ENCODE measurements at regions not wholly inside any gene's neighbourhood (a gene's known extent, or its start where the extent isn't known, plus 50 kb on each side); places are given as distances from the start of the nearest gene placed in this dataset.
A peak's percentile ranks its signal among the peaks of the same experiment; 100 is the strongest.

DNA sequence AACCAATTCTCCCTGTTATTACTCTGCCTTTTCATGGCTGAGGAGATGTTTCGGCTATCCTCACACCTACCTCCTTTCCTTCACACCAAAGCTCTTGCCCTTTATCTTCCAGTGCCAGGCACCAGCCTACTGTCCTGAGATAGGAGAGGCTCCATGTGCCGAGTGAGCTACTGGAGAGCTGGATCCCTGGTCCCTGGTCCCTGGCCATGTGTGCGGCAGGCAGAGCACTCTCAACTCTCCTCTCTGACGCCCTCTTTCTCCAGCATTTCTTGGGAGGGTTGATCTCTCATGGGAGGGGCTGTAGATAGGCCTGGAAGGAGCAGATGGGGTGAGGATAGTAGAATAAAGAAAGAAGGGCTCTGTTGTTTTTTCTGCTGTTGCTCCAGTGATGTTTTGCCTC, 277.1 kb upstream of the UMPS start:
- DNase-seq: no peak

DNA sequence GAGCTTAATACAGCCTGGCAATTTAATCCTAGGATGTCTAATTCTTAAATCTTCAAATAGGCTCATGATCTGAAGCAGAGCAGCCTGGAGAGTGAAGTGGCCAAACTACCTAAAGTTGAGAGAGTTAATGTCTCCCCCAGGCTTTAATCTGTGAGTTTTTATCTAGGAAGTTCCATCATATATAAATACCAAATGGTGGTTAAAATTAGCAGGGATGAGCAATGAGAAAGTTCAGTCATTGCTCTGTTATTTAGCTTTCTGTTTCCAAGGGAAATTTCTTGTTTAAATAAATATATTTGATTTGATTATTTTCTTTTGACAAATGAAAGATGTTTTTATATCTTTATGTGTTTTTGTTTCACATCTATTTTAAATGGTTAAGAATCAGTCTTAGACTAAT, 274.4 kb upstream of the UMPS start:
- peak in 1 of 2 experiments; percentile 20 for DNase-seq

DNA sequence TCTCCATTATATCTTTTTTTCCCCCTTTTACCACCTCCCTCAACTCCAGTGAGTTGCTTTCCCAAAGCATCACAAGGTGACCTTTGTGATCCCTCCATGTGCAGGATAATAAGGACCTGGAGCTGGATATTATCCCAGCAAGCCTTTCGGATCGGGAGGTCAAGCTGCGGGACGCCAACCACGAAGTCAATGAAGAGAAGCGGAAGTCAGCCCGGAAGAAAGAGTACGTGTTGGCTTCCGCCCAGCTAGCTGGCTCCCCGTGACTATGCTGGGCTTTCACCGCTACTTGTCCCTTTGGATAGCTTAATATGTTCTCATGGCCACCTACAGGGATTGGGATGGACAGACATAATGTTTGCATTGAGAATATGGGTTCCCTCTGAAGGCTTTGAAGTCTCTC, 273.7 kb upstream of the UMPS start:
- DNase-seq: no peak

GRCh38 chr3:124459678-124460077, 270.6 kb upstream of the UMPS start:
- DNase-seq: no peak

DNA sequence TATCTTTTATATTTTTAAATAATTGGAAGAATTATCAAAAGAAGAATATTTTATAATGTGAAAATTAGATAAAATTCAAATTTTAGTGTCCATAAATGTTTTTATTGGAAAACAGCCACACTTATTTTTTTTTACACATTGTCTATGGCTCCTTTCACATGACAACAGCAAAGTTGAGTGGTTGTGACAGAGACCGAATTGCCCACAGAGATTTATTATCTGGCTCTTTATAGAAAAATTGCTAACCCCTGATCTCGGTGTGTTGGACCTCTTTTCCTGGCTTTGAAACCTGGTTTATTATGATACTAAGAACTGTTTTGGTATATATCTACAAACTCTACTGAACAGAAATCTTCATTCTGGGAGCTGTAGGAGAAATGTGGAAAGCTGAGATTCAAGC, 269.1 kb upstream of the UMPS start:
- no peak for DNase-seq

DNA sequence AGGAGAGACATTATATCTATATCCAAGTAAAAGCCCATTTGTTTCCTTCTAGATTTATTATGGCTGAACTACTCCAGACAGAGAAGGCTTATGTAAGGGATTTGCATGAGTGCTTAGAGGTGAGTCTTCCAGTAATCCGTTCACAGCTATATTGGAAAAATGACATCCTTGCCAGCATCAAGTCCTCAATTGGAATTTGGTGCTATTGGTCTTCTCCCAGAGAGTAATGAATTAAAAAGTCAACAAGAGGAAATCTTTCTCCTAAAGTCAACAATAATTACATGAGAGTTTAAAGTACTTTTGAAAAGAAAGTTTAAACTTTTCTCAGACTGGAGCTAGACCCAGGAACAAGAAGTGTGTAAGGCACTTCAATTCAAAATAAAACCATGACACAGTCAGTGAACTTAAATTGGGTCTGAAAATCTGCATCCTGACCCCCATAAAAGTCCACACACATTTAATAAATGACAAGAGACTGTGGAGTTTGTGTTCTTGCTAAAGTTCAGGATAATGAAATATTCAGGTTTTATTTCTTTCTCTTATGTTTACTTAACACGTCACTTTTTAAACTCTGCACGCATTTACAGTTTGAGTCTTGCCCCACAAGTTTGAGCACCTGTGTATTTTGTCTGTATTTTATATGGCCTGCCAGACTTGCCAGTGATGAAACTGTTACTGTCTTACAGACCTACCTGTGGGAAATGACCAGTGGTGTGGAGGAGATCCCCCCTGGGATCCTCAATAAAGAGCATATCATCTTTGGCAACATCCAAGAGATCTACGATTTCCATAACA, 268.2 kb upstream of the UMPS start:
- DNase-seq: no peak

- DNase-seq: no peak
Observed at GRCh38 chr3:124463234-124463633, 267.0 kb upstream of the UMPS start.

DNA sequence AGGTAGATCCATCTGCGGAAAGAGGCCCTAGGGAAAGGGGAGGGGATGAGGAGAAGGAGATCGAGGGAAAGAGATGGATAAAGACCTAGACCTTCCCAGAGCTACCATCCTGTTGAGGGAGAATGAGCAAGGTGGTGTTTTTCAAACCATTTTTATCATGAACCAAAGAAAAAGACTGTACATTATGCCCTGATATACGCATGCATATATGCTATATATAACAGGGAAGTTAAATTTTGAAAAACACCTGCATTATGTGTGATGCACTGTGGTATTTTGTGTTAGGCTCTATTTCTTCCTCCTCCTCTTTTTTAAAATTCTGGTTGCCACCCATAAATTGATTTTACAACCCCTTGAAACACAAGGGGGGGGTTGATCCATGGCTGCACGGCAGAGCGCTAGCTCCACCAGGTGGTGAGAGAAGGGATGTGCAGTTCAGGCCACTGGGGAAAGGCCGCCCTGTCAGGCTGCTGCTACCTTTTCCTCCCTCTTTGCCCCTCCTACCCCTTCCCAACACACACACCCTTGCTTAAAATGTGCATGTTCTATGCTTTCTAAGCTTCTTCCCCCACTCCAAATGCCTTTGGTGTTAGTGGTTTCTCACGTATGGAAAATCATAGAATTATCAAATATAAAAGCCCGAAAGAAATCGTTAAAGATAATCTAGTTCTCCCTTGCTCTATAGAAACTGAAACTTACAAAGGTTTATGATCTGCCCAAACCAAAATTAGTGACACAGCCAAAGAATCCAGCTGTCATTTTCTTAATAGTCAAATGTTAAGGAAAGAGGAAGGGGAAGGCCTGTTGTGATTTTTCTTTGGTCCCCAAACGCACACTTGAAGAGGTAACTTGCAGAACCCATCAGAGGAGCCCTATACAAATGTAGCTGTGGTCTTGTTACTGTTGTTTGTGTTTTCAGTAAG, 262.0 kb upstream of the UMPS start:
- DNase-seq: peak; percentile 38 to 71

GRCh38 chr3:124469555-124469954, 260.7 kb upstream of the UMPS start:
- DNase-seq: no peak

DNA sequence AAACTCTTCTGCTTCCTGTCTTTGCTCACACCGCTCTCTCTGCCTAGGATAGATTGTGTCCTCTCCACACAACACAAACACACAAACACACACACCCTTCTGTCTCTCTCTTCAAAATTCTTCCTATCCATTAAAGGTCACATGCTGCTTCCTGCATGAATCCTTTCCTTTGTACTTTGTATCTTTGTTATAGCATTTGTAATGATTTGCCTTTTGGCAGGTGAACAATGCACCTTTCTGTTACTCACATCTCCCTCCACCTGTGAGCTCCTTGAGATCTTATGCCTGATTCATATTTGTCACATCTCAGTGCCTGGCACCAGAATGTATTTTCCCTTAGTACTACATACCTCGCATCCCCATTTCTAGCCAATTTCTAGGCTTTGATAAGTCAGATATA, 251.4 kb upstream of the UMPS start:
- DNase-seq: no peak

GRCh38 chr3:124483915-124484470, 246.3 kb upstream of the UMPS start:
- DNase-seq: no peak

DNA sequence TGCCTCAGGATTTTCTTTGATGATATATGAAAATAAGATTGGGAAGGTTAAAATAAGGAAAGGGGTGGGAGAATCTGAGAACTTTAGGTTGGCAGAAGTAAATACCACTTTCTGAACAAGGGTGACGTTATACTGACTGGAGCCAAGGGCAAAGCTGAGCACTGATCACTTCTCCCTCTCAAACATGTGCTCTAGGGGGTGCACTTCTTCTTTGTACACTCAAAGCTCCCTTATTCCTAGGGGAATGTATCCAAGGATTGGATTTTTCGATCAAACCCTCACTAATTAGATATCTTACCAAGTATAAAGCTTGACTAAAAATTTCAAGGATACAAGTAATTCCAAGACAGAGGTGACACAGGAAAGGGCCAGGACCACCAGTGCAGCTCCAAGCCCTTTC, 243.9 kb upstream of the UMPS start:
- DNase-seq: peak in 1 of 2 experiments; percentile 11

DNA sequence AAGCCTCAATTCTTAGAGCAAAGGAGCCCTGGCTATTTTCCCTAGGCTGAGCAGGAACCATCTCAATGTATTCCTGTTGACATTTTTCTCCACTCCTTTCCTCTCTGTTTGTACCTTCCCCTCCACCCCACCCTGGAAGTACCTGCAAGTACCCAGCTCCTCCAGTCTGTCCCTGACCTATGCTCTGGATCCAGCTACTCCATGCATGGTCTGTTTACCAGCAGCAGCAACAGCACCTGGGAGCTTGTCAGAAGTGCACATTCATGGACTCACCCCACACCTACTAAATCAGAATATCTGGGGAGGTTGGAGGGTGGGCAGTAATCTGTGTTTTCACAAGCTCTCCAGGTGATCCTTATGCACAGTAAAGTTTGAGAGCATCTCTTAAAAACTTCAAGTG, 240.7 kb upstream of the UMPS start:
- DNase-seq: no peak

DNA sequence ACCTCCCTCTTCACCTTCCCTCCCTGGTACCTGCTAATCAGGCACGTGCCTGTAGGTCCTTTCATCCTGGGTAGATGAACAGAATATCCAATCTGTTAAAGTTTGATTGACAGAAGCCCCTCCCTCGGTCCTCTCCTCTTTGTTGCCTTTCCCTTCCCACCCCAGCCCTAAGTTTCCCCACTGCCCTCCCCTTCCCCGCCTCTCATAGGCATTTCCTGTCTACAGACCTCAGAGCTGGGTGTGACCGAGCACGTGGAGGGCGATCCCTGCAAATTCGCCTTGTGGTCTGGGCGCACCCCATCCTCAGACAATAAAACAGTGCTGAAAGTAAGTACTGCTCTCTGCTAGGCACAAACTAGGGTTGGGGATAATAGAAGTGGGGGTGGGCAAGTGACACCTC, 239.2 kb upstream of the UMPS start:
- DNase-seq: no peak

GRCh38 chr3:124491875-124492274, 238.4 kb upstream of the UMPS start:
- DNase-seq: no peak

DNA sequence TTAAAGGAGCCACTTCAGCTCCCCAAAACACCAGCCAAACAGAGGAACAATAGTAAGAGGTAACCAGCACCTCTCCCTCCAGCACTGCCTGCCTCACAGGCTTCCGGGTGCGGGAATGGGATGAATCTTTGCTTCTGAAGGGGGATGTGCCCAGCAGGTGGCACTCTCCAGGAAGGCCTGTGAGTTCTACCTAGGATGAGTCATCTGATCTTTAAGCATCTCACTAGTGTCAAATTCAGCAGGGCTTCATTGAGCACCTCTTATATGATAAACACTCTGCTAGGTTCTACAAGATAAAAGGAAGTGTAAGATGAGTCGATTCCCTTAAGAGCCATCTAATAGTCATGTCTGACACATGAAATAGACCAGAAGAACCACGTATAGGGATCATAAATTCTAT, 237.4 kb upstream of the UMPS start:
- DNase-seq: peak in 1 of 2 experiments; percentile 43

DNA sequence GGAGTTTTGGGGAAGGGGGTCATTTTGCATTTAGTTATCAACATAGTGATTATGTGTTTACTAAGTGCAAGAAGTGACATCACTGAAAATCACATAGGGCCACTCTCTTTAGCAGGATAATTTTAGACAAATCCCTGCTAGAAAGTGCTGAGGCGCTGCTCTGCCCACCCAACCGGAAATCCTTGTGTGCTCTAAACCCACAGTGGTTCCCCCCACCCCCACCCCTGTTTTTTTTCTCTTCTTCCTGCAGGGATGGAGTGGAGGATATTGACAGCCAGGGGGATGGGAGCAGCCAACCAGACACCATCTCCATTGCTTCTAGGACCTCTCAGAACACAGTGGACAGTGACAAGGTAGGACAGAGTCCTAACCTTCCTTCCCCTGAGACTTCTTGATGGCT, 234.2 kb upstream of the UMPS start:
- no peak for DNase-seq

DNA sequence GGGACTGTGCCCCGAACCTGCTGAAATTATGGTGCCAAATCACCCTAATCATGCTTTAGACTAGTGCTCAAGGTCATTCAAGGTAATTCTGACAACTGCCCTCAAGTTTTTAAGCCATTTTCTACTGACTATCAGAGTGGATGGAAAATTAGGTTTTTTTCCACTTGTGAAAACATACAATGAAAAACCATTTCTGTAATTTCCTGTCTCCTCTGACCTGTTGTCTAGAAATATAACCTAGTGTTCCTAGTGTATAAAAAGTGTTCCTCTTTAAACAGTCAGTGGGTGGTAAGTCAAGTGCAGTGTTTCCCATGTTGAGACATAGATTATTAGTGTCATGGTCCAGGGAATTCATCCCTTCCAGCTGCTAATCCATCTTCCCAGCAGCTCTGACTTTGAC, 232.8 kb upstream of the UMPS start:
- no peak for DNase-seq

- DNase-seq: no peak
Observed at GRCh38 chr3:124498891-124499290, 231.4 kb upstream of the UMPS start.

DNA sequence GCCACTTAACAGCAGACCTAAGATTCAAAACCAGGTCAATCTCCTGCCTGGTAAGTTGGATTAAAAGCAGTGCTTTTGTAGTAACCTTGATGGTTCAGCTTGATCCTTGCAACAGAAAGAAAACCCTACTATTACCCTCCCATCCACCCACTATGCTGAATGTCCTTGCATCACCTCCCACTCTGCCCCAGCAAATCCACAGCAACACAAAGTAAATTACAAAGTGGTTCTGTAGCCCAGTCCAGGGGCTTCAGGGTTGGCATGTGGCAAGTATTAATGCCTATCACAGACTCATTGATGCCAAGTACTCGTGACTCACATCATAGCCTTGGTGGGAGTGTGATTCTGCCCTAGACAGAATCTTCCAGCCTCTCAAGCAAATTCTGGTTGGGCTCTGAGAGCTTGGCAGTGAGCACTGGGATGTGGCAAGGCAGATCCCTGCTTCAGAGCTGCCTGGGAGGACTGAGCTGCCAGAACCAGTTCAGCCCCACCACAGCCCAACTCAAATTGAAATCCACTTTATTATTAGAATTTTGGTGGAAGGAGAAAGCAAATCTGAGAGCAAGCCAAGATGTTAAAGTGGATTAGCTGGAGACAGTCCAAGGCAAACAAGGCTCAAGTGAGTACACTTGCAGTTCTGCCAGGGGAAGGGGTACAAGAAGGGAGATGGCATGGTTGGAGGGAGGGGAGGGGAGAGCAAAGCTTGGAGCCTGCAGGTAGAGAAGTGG, 225.8 kb upstream of the UMPS start:
- DNase-seq: no peak

GRCh38 chr3:124509884-124510283, 220.4 kb upstream of the UMPS start:
- DNase-seq: no peak

DNA sequence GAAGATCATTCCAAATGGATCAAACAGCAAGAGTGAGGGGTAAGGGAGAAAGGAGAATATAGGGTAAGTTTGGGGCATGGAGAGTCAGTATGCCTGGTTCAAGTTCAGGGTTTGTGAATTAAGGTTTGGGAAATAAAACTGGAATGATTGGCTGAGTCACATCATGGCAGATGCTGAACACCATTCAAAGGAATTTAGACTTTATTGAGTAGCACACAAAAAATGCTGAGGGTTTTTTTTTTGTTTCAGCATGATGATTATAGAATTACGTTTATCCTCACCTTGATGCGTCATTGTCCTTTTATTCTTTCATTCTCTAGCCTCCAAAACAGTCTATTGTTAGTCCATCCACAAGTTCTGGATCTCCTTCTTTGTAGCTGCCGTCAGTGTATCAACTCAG, 220.0 kb upstream of the UMPS start:
- DNase-seq: no peak

Data from NCI-H524 (cell line).